ENCODE measurements at regions not wholly inside any gene's neighbourhood (a gene's known extent, or its start where the extent isn't known, plus 50 kb on each side); places are given as distances from the start of the nearest gene placed in this dataset.

DNA sequence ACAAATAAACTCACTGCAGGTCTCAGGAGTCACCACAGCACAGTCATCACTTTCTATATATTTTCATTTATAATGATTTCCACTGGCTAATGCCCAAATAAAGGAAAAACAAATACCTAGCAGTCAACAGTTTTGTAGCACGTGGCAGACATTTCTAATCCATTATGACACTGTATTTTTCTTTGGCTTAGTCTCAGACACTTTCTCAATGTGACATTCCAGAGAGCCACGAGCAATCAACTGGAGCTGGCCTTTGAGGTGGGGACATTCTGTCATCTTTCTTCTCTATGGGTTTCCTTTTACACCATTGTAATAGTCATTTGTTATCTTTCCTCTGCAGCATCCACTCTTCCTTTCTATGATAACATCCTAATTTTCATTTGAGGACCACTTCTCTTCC, 119.7 kb downstream of the WNT5A start:
- TF ChIP-seq, protein P1, sequence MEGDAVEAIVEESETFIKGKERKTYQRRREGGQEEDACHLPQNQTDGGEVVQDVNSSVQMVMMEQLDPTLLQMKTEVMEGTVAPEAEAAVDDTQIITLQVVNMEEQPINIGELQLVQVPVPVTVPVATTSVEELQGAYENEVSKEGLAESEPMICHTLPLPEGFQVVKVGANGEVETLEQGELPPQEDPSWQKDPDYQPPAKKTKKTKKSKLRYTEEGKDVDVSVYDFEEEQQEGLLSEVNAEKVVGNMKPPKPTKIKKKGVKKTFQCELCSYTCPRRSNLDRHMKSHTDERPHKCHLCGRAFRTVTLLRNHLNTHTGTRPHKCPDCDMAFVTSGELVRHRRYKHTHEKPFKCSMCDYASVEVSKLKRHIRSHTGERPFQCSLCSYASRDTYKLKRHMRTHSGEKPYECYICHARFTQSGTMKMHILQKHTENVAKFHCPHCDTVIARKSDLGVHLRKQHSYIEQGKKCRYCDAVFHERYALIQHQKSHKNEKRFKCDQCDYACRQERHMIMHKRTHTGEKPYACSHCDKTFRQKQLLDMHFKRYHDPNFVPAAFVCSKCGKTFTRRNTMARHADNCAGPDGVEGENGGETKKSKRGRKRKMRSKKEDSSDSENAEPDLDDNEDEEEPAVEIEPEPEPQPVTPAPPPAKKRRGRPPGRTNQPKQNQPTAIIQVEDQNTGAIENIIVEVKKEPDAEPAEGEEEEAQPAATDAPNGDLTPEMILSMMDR (IDR thresholded peaks at IDR 0.05) = no peak

- TF ChIP-seq, protein P1 (IDR thresholded peaks at IDR 0.05) = no peak
These were observed 122.7 kb downstream of the WNT5A start for GRCh38 chr3:55364421-55364820.

DNA sequence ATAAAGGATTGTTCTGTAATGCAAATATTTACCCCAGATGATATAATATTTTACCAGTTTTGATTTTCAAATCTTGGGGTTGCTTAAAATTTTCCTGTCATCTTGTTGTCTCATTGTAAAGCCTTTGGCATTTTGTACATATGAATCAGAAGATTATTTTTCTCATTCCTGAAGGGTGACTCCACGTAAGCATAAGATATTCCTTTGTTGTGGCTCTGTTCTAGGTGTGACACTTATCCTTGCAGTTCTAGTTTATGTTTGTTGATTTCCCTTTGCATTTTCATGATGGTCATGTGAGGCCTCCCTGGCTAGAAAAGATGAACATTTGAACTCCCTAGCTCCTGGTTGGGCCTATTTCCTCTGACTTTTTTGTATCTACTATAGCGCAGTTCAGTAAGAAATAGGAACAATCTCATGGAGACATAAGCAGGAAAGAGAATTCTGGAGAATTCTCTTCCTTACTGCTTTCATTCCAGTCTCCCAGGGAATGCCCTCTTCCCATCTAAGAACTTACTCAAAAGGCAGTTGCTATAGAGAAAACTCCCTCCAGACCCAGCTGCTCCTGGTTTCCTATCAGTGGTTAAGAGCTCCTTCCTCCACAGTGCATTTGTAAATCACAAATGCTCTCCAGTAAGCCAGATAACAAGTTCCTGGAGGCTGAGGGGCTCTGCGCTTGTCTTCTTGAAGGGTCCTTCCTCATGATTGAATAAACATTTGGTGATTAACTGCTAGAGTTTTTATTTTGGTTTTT, 124.7 kb downstream of the WNT5A start:
- TF ChIP-seq, protein P1 (IDR thresholded peaks at IDR 0.05) = no peak

- TF ChIP-seq, protein P1 (IDR thresholded peaks at IDR 0.05) = no peak
These were observed 129.3 kb downstream of the WNT5A start for GRCh38 chr3:55357796-55358195.

DNA sequence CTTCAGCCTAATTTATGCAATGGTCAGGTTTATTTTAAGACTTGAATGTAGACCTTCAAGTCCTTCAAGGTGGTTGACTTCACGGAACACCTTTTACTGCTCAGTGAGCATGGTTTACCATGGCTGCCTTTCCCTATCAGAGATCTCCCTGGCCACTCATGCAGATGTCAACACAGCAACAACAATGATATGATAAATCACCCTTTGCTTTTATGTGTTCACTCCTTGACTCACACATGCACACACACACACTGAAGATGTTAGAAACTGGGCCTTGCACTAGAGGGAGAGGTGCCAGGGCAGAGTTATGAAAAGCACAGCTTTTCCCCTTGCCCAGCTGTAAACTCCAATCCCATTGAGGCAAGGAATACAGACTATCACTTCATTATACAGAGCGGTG, 134.4 kb downstream of the WNT5A start:
- TF ChIP-seq, protein P1 (IDR thresholded peaks at IDR 0.05) = no peak

GRCh38 chr3:55349851-55350250, 137.3 kb downstream of the WNT5A start:
- TF ChIP-seq, protein P1 (IDR thresholded peaks at IDR 0.05) = no peak

DNA sequence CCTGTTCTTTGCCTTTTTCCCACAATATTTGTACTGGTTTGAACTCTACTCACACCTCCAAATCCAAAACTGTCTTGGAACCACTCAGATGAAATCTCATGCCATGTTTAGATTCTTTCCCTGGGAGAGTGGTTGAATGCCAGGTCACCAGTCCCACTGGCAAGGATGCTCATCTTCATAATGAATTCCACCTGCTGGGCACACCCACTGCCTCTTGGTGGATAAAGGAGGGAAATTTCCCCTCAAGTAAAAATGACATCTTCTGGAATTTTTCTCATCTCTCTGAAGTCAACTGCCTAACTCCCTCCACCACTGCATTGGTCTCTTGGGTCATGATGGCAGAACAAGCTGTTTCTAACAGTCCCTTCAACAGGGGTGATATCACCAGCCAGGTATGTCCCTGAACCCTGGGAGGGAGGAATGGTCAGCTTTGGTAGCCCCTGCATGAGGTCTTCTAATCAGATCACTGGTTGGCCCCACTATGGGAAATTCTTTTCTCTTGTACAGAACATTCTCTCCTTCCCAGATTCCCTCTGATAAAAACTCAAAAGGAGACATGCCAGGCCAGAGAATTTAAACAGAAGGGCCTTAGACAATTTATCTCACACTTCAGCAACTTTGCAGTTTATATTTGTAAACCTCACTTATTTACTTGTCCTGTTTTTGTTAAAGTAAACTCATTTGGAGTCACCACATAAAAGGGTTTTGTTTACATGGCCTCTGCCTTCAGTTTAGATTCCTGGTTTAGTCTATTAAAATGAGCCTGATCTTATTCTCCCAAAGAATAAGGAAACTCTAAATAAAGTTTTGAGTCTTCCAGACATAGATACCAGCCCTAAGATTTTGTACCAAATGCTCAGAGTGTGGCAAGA, 143.4 kb downstream of the WNT5A start:
- TF ChIP-seq, protein P1 (IDR thresholded peaks at IDR 0.05) = no peak
